ENCODE measurements at regions not wholly inside any gene's neighbourhood (a gene's known extent, or its start where the extent isn't known, plus 50 kb on each side); places are given as distances from the start of the nearest gene placed in this dataset.

GRCh38 chr2:7333189-7333765, 416.1 kb downstream of the RNF144A start:
- TF ChIP-seq POLR2A (IDR thresholded peaks at IDR 0.05; ENCODE audit: low read depth, low read length) (no peak), TAF1 (IDR thresholded peaks at IDR 0.05; ENCODE audit: low read depth, low read length) (no peak), POLR2AphosphoS5 (IDR thresholded peaks at IDR 0.05; ENCODE audit: low read depth, low read length) (no peak), POU2F2 (IDR thresholded peaks at IDR 0.05; ENCODE audit: low read depth, low read length) (no peak), SPI1 (IDR thresholded peaks at IDR 0.05; ENCODE audit: low read depth, low read length) (no peak)

Measured in GM12891 (cell line).